ENCODE measurements at regions not wholly inside any gene's neighbourhood (a gene's known extent, or its start where the extent isn't known, plus 50 kb on each side); places are given as distances from the start of the nearest gene placed in this dataset.

GRCh38 chr1:223001653-223002634 lies 141.1 kb downstream of the TLR5 start:
- DNase-seq = no peak

GRCh38 chr1:223003549-223003948 lies 139.5 kb downstream of the TLR5 start:
- DNase-seq = no peak

GRCh38 chr1:223006371-223006770 lies 136.7 kb downstream of the TLR5 start:
- DNase-seq = no peak

GRCh38 chr1:223006917-223007648 lies 136.0 kb downstream of the TLR5 start:
- no peak for DNase-seq

GRCh38 chr1:223007935-223008334 lies 135.1 kb downstream of the TLR5 start:
- DNase-seq = no peak

GRCh38 chr1:223008808-223009207 lies 134.2 kb downstream of the TLR5 start:
- DNase-seq = no peak

- DNase-seq = no peak
These were observed 133.6 kb downstream of the TLR5 start for GRCh38 chr1:223009406-223009805.

GRCh38 chr1:223010582-223011504 lies 132.2 kb downstream of the TLR5 start:
- DNase-seq = peak; percentile 19

GRCh38 chr1:223011505-223011856 lies 131.6 kb downstream of the TLR5 start:
- DNase-seq = peak; percentile 9

GRCh38 chr1:223012176-223012788 lies 130.8 kb downstream of the TLR5 start:
- DNase-seq = no peak

GRCh38 chr1:223012938-223013337 lies 130.1 kb downstream of the TLR5 start:
- DNase-seq = no peak

- no peak for DNase-seq
These were observed 128.7 kb downstream of the TLR5 start for GRCh38 chr1:223014142-223014873.

GRCh38 chr1:223016381-223016780 lies 126.7 kb downstream of the TLR5 start:
- DNase-seq = no peak

- DNase-seq = no peak
These were observed 126.2 kb downstream of the TLR5 start for GRCh38 chr1:223016890-223017289.

GRCh38 chr1:223017291-223017690 lies 125.8 kb downstream of the TLR5 start:
- no peak for DNase-seq

GRCh38 chr1:223018534-223018933 lies 124.5 kb downstream of the TLR5 start:
- DNase-seq = no peak

- DNase-seq = no peak
These were observed 123.8 kb downstream of the TLR5 start for GRCh38 chr1:223019256-223019655.

GRCh38 chr1:223020770-223021169 lies 122.3 kb downstream of the TLR5 start:
- no peak for DNase-seq

- no peak for DNase-seq
These were observed 120.2 kb downstream of the TLR5 start for GRCh38 chr1:223022641-223023473.

GRCh38 chr1:223023863-223024262 lies 119.2 kb downstream of the TLR5 start:
- DNase-seq = no peak
